PC-9 (cell line): ENCODE measurements at regions not wholly inside any gene's neighbourhood (a gene's known extent, or its start where the extent isn't known, plus 50 kb on each side); places are given as distances from the start of the nearest gene placed in this dataset.

Experiments used
- CTCF ChIP-seq: fragments of 200-600 bp; sonication (generic); conservative IDR thresholded peaks from 2 replicates; pipeline ENCODE4 v1.6.1; 2017; ENCODE audit warnings: mixed run types, antibody characterized with exemption, mild to moderate bottlenecking, moderate library complexity
- EZH2 ChIP-seq: fragments of 200-600 bp; sonication (generic); IDR thresholded peaks from 2 replicates; pipeline ENCODE4 v1.8.0; 2017; ENCODE audit warnings: antibody characterized with exemption, low read depth

GRCh38 chr12:13368971-13369370 is 172.4 kb downstream of the EMP1 start:
- TF ChIP-seq CTCF (no peak), EZH2 (no peak)
